Retinal pigment epithelial cell (primary cell): ENCODE measurements at regions not wholly inside any gene's neighbourhood (a gene's known extent, or its start where the extent isn't known, plus 50 kb on each side); places are given as distances from the start of the nearest gene placed in this dataset.

ENCODE experiments used
- DNase-seq: peaks from one replicate; pipeline ENCODE4 v3.0.0-alpha.2; 2010; ENCODE audit warnings: low read depth
- H3K4me3 ChIP-seq: 2 replicates; pipeline ENCODE4 v1.5.1; 2011; ENCODE audit warnings: mild to moderate bottlenecking, low read length, control low read depth, moderate library complexity
- TF ChIP-seq, protein P1 (sequence below): conservative IDR thresholded peaks from 2 replicates; pipeline ENCODE4 v1.5.1; 2011; ENCODE audit warnings: low read depth, low read length, control low read depth, inconsistent platforms

GRCh38 chr16:65689726-65690125 is 567.9 kb upstream of the CDH11 start:
- TF ChIP-seq, protein P1, sequence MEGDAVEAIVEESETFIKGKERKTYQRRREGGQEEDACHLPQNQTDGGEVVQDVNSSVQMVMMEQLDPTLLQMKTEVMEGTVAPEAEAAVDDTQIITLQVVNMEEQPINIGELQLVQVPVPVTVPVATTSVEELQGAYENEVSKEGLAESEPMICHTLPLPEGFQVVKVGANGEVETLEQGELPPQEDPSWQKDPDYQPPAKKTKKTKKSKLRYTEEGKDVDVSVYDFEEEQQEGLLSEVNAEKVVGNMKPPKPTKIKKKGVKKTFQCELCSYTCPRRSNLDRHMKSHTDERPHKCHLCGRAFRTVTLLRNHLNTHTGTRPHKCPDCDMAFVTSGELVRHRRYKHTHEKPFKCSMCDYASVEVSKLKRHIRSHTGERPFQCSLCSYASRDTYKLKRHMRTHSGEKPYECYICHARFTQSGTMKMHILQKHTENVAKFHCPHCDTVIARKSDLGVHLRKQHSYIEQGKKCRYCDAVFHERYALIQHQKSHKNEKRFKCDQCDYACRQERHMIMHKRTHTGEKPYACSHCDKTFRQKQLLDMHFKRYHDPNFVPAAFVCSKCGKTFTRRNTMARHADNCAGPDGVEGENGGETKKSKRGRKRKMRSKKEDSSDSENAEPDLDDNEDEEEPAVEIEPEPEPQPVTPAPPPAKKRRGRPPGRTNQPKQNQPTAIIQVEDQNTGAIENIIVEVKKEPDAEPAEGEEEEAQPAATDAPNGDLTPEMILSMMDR, result no peak
- H3K4me3 ChIP-seq, result no peak overlapping the region
- DNase-seq, result no peak

- TF ChIP-seq, protein P1, result no peak
- no peak overlapping the region for H3K4me3 ChIP-seq
- no peak for DNase-seq
These were observed 566.4 kb upstream of the CDH11 start for GRCh38 chr16:65688301-65688700.

- DNase-seq, result no peak
These were observed 562.4 kb upstream of the CDH11 start for GRCh38 chr16:65684230-65684629.

GRCh38 chr16:65681406-65681805 is 559.5 kb upstream of the CDH11 start:
- TF ChIP-seq, protein P1, result no peak
- no peak for DNase-seq
- no peak overlapping the region for H3K4me3 ChIP-seq

More at GRCh38 chr16:65684230-65684629, 562.4 kb upstream of the CDH11 start:
- H3K4me3 ChIP-seq, result no peak overlapping the region
- TF ChIP-seq, protein P1, result no peak

- TF ChIP-seq, protein P1, result no peak
- no peak for DNase-seq
- H3K4me3 ChIP-seq, result no peak overlapping the region
These were observed 557.9 kb upstream of the CDH11 start for GRCh38 chr16:65679785-65680184.

DNA sequence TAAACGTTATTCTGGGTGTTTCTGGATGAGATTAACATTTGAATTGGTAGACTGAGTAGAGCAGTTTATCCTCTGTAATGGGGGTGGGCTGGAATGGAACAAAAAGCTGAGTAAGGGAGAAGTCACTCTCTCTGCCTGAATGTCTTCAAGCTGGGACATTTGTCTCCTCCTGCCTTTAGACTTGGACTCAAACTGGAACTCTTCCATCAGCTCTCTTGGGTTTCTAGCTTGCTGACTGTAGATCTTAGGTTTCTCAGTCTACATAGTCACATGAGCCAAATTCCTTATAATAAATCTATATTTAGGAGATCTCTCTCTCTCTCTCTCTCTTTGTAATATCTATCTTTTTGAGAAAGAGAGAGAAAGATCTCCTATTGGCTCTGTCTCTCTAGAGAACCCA is 553.3 kb upstream of the CDH11 start:
- H3K4me3 ChIP-seq, result no peak overlapping the region
- DNase-seq, result no peak
- TF ChIP-seq, protein P1, result no peak

DNA sequence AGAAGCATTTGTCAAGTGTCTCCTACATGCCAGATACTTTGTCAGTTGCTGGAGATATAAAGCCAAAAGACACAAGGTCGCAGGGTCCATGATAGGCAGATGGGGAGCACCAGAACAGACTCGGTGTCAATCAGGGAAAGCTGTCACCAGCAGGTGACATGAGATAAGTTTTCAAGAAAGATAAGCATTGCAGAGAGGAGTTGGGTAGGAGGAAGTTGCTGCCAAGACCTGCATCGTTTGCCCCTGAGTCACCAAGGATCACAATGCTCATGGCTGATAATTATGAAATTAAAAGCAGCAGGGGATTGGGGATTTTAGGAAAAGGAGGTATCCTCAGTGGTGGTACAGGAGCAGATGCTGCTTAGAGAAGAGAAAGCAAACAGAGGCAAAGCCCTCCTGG is 551.1 kb upstream of the CDH11 start:
- DNase-seq, result no peak
- no peak overlapping the region for H3K4me3 ChIP-seq
- TF ChIP-seq, protein P1, result no peak
